ENCODE measurements at regions not wholly inside any gene's neighbourhood (a gene's known extent, or its start where the extent isn't known, plus 50 kb on each side); places are given as distances from the start of the nearest gene placed in this dataset.

DNA sequence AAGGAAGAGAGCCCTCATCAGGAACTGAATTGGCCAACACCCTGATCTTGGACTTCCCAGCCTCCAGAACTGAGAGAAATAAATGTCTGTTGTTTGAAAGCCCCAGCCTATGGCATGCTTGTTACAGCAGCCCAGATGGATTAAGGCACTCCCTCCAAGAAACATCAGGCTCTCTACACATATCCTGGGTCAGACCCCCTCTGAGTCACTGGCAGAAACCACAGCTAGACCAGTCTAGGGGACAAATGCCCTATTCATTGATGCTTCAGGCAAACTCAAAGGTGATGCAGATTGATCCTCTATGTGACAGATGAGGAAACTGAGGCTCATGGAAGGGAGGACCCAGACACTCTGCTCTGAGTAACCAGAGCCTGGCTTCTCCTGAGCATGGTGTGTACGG, 116.8 kb downstream of the WSCD1 start:
- TF ChIP-seq, protein P1, sequence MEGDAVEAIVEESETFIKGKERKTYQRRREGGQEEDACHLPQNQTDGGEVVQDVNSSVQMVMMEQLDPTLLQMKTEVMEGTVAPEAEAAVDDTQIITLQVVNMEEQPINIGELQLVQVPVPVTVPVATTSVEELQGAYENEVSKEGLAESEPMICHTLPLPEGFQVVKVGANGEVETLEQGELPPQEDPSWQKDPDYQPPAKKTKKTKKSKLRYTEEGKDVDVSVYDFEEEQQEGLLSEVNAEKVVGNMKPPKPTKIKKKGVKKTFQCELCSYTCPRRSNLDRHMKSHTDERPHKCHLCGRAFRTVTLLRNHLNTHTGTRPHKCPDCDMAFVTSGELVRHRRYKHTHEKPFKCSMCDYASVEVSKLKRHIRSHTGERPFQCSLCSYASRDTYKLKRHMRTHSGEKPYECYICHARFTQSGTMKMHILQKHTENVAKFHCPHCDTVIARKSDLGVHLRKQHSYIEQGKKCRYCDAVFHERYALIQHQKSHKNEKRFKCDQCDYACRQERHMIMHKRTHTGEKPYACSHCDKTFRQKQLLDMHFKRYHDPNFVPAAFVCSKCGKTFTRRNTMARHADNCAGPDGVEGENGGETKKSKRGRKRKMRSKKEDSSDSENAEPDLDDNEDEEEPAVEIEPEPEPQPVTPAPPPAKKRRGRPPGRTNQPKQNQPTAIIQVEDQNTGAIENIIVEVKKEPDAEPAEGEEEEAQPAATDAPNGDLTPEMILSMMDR (IDR thresholded peaks at IDR 0.05): no peak
- TF ChIP-seq POLR2A (IDR thresholded peaks at IDR 0.05): no peak
- no peak for TF ChIP-seq POLR2AphosphoS5 (IDR thresholded peaks at IDR 0.05)
- no peak for TF ChIP-seq EP300 (IDR thresholded peaks at IDR 0.05)

All from stomach (tissue), 4 donors.